Mesendoderm (in vitro differentiated cells): ENCODE measurements at regions not wholly inside any gene's neighbourhood (a gene's known extent, or its start where the extent isn't known, plus 50 kb on each side); places are given as distances from the start of the nearest gene placed in this dataset.

Experiments used
- DNase-seq: peaks from one replicate; pipeline ENCODE4 v3.0.0; 2013
- H2AK5ac ChIP-seq: 2 replicates; pipeline ENCODE4 v1.6.1; 2013; ENCODE audit warnings: low read length, inconsistent platforms
- H2BK120ac ChIP-seq: 2 replicates; pipeline ENCODE4 v1.6.1; 2013; ENCODE audit warnings: low read depth, mild to moderate bottlenecking, low read length, moderate library complexity, mixed read lengths
- H2BK15ac ChIP-seq: replicated peaks from 2 replicates; pipeline ENCODE4 v1.6.1; 2013; ENCODE audit warnings: low read depth, mild to moderate bottlenecking, moderate library complexity
- H2BK5ac ChIP-seq: 2 replicates; pipeline ENCODE4 v1.6.1; 2013; ENCODE audit warnings: low read length, inconsistent platforms
- H3K18ac ChIP-seq: 2 replicates; pipeline ENCODE4 v1.6.1; 2013; ENCODE audit warnings: mild to moderate bottlenecking, low read length, mixed read lengths
- H3K23ac ChIP-seq: one replicate; pipeline ENCODE4 v1.6.1; 2013; ENCODE audit warnings: low read length
- H3K27ac ChIP-seq: 2 replicates; pipeline ENCODE4 v1.5.1; 2013; ENCODE audit warnings: low read depth, mild to moderate bottlenecking, inconsistent platforms, low read length, moderate library complexity
- H3K27me3 ChIP-seq: 2 replicates; pipeline ENCODE4 v1.6.1; 2013; ENCODE audit warnings: low read length, control low read depth, mild to moderate bottlenecking, inconsistent platforms; ENCODE audit not compliant: insufficient read depth, poor library complexity
- H3K36me3 ChIP-seq: 2 replicates; pipeline ENCODE4 v1.6.1; 2013; ENCODE audit warnings: low read length, inconsistent platforms; ENCODE audit not compliant: control insufficient read depth, insufficient read depth
- H3K4ac ChIP-seq: one replicate; pipeline ENCODE4 v1.6.1; 2013; ENCODE audit warnings: low read depth, mild to moderate bottlenecking, low read length, moderate library complexity
- H3K4me1 ChIP-seq: 2 replicates; pipeline ENCODE4 v1.6.1; 2013; ENCODE audit warnings: low read depth, low read length, inconsistent platforms; ENCODE audit not compliant: control insufficient read depth
- H3K4me2 ChIP-seq: 2 replicates; pipeline ENCODE4 v1.6.1; 2013; ENCODE audit warnings: low read length
- H3K4me3 ChIP-seq: 2 replicates; pipeline ENCODE4 v1.5.1; 2013; ENCODE audit warnings: mild to moderate bottlenecking, low read length
- H3K56ac ChIP-seq: one replicate; pipeline ENCODE4 v1.6.1; 2013; ENCODE audit warnings: low read length
- H3K79me1 ChIP-seq: 2 replicates; pipeline ENCODE4 v1.6.1; 2013; ENCODE audit warnings: low read length, inconsistent platforms
- H3K79me2 ChIP-seq: 2 replicates; pipeline ENCODE4 v1.6.1; 2013; ENCODE audit warnings: mild to moderate bottlenecking, low read length; ENCODE audit not compliant: control insufficient read depth, insufficient read depth
- H3K9ac ChIP-seq: 2 replicates; pipeline ENCODE4 v1.6.1; 2013; ENCODE audit warnings: low read length, inconsistent platforms
- H4K5ac ChIP-seq: one replicate; pipeline ENCODE4 v1.6.1; 2013; ENCODE audit warnings: low read length
- H4K8ac ChIP-seq: one replicate; pipeline ENCODE4 v1.6.1; 2013; ENCODE audit warnings: low read depth, mild to moderate bottlenecking, control low read depth, low read length, moderate library complexity
- WGBS: extraction: QIAGEN DNeasy Blood & Tissue Kit; methylation state at CpG from one replicate; pipeline ENCODE4 v1.1.7; 2013; ENCODE audit warnings: low lambda C conversion rate, missing lambda C conversion rate; ENCODE audit not compliant: insufficient coverage; ENCODE audit errors: extremely low coverage; 5-methylcytosine and 5-hydroxymethylcytosine counted together

DNA sequence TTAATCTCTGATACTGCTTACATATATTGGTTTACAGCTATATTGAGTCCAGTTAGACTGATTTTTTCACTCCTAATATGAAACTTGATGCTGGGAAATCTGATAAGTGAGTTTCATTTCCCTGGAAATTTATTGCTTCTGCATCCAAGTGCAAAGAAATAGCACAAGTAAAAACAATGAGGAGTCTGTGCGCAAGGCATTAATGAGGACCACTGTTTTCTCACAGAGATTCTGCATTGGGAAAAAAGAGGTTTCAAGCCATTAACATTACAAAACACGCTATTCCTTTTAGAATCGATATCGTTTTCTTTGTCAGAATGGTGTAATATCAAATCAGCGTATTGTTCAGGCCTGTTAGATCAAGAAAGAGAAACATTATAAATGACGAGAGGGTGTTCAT lies 723.3 kb upstream of the ARRDC4 start:
- Histone ChIP-seq H3K79me1 (no peaks in the 10 kb centered on the region), H2AK5ac (no peak overlapping the region), H3K4me3 (no peak overlapping the region), H2BK15ac (no peak overlapping the region), H3K9ac (no peak overlapping the region), H4K5ac (no peak overlapping the region), H3K79me2 (no peaks in the 10 kb centered on the region), H3K18ac (no peak overlapping the region), H3K27ac (no peak overlapping the region), H3K27me3 (no peaks in the 10 kb centered on the region), H2BK120ac (no peak overlapping the region), H3K4me2 (no peak overlapping the region), H4K8ac (no peak overlapping the region), H3K4ac (no peak overlapping the region), H3K56ac (no peak overlapping the region), H3K4me1 (no peaks in the 10 kb centered on the region), H2BK5ac (no peak overlapping the region), H3K36me3 (no peaks in the 10 kb centered on the region), H3K23ac (no peak overlapping the region)
- no CpG with 5 or more reads among the region's 6 CpGs for WGBS
- DNase-seq: no peak

DNA sequence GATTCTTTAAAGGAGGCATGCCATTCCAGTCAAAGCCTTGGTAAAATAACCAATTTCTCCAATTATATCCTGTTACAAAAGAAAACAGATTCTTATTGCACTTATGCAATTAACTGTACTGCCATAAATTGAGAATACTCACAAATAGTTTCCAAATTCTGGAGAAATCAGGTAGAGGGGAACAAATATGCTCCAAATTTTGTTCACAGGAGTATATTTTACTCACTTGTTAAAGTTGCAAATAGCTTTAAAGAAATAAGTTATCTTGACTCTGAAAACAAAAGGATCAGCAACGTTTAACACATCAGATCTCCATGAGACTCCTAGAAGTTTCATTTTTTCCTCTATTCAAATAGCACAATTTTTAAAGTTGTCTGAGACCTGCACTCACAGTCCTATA lies 712.1 kb upstream of the ARRDC4 start:
- Histone ChIP-seq H2BK120ac (no peak overlapping the region), H4K8ac (no peak overlapping the region), H3K4me3 (no peak overlapping the region), H3K36me3 (no peaks in the 10 kb centered on the region), H3K27ac (no peak overlapping the region), H3K4ac (no peak overlapping the region), H3K18ac (no peak overlapping the region), H3K23ac (no peak overlapping the region), H3K56ac (no peak overlapping the region), H3K79me2 (no peaks in the 10 kb centered on the region), H2AK5ac (no peak overlapping the region), H2BK15ac (no peak overlapping the region), H3K4me1 (no peaks in the 10 kb centered on the region), H3K27me3 (no peaks in the 10 kb centered on the region), H2BK5ac (no peak overlapping the region), H4K5ac (no peak overlapping the region), H3K79me1 (no peaks in the 10 kb centered on the region), H3K4me2 (no peak overlapping the region), H3K9ac (no peak overlapping the region)
- no CpG with 5 or more reads among the region's 1 CpG for WGBS
- DNase-seq: peak; percentile 6

DNA sequence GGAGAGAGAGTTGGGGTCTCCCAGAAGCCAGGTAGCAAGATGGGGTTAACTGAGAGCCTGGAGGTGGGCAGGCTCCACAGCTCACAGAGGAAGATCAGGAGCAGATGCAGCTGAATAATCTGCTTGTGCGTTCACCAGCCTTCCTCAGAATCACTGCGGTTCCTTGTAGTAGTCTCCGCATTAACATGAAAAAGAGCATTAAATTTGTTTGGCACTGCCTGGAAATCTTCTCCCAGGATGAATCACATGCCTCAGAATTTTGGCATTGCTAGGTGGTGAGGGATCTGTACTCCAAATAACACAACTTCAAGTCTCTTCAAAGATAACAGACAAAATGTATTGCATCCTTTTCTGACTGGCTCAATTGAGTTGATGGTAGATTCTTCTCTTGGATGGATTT lies 700.6 kb upstream of the ARRDC4 start:
- no peak overlapping the region for H4K5ac ChIP-seq
- no peaks in the 10 kb centered on the region for H3K27me3 ChIP-seq
- H2BK120ac ChIP-seq: no peak overlapping the region
- no peak overlapping the region for H2BK5ac ChIP-seq
- H3K4ac ChIP-seq: no peak overlapping the region
- no peaks in the 10 kb centered on the region for H3K36me3 ChIP-seq
- H2AK5ac ChIP-seq: no peak overlapping the region
- no peak overlapping the region for H3K4me3 ChIP-seq
- no peak overlapping the region for H3K27ac ChIP-seq
- no peaks in the 10 kb centered on the region for H3K79me2 ChIP-seq
- no peaks in the 10 kb centered on the region for H3K4me1 ChIP-seq
- no peak overlapping the region for H3K23ac ChIP-seq
- no peak overlapping the region for H3K18ac ChIP-seq
- H2BK15ac ChIP-seq: no peak overlapping the region
- DNase-seq: peak; percentile 10
- no peak overlapping the region for H3K9ac ChIP-seq
- H3K56ac ChIP-seq: no peak overlapping the region
- H4K8ac ChIP-seq: no peak overlapping the region
- H3K4me2 ChIP-seq: no peak overlapping the region
- H3K79me1 ChIP-seq: no peaks in the 10 kb centered on the region
- WGBS: no CpG with 5 or more reads among the region's 3 CpGs

DNA sequence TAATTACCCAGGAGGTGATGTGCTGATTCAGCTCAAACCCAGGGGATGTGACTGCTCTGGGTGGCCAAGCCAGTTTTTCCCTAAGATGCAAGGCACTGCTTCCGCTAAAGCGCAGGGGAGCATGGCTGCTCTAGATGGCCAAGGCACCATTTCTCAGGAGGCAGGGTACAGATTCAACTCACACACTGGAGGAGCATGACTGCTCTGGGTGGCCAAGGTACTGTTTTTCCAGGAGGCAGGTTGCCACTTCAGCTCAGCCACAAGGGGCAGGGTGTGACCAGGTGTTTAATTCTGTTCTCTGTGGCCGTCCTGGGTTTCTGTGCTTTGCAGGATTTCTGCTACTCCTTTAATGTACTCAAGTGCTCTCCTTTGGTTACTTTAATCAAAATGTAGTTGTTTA lies 659.3 kb upstream of the ARRDC4 start:
- Histone ChIP-seq H3K79me2 (no peaks in the 10 kb centered on the region), H2BK5ac (no peak overlapping the region), H3K9ac (no peak overlapping the region), H3K4me2 (no peak overlapping the region), H3K56ac (no peak overlapping the region), H2BK120ac (no peak overlapping the region), H3K4ac (no peak overlapping the region), H3K27me3 (no peaks in the 10 kb centered on the region), H3K79me1 (no peaks in the 10 kb centered on the region), H3K4me1 (no peaks in the 10 kb centered on the region), H4K5ac (no peak overlapping the region), H4K8ac (no peak overlapping the region), H2AK5ac (no peak overlapping the region), H3K18ac (no peak overlapping the region), H3K36me3 (no peaks in the 10 kb centered on the region), H2BK15ac (no peak overlapping the region), H3K23ac (no peak overlapping the region), H3K27ac (no peak overlapping the region), H3K4me3 (no peak overlapping the region)
- DNase-seq: peak; percentile 3
- no CpG with 5 or more reads among the region's 3 CpGs for WGBS

DNA sequence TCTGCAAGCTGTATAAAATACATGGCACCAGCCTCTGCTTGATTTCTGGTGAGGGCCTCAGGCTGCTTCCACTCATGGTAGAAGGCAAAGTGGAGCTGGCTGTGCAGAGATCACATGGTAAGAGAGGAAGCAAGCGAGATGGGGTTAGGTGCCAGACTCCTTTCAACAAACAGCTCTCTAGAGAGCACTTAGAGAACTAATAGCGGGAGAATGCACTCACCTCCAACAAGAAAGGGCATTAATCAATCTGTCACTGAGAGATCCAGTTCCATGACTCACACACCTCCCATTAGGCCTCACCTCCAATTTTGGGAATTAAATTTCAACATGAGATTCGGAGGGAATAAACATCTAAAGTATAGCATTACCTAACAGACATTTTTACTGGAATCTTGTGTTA lies 644.1 kb upstream of the ARRDC4 start:
- no peak overlapping the region for H2AK5ac ChIP-seq

DNA sequence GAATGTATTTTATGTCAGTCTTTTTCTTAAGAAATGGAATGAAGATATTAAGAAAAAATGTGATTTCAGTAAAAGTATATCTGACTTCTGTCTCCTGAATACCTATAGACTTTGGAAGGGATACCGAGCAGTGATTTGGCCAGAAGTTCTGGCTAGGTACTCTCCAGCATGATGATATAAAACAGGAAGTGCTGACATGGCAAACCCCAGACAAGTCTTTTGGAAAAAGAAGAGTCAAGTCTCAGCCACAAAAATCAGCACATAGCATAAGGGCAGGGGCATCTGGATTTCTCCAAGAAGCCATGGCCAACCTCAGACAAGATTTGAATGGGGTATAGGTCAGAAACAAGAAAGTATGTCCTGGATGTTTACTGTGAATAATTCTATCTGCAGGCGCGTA lies 643.3 kb upstream of the ARRDC4 start:
- Histone ChIP-seq H3K27ac (no peak overlapping the region), H3K9ac (no peak overlapping the region), H2BK15ac (no peak overlapping the region), H2BK120ac (no peak overlapping the region), H4K5ac (no peak overlapping the region), H3K4ac (no peak overlapping the region), H3K36me3 (no peaks in the 10 kb centered on the region), H3K56ac (no peak overlapping the region), H3K4me3 (no peak overlapping the region), H4K8ac (no peak overlapping the region), H3K4me2 (no peak overlapping the region), H3K27me3 (no peaks in the 10 kb centered on the region), H3K79me1 (no peaks in the 10 kb centered on the region), H3K4me1 (no peaks in the 10 kb centered on the region), H3K79me2 (no peaks in the 10 kb centered on the region), H2AK5ac (no peak overlapping the region), H3K23ac (no peak overlapping the region), H3K18ac (no peak overlapping the region), H2BK5ac (no peak overlapping the region)
- DNase-seq: no peak
- no CpG with 5 or more reads among the region's 3 CpGs for WGBS

More for the DNA sequence above, 644.1 kb upstream of the ARRDC4 start:
- Histone ChIP-seq H2BK5ac (no peak overlapping the region), H3K9ac (no peak overlapping the region), H2BK120ac (no peak overlapping the region), H2BK15ac (no peak overlapping the region), H3K36me3 (no peaks in the 10 kb centered on the region), H3K4me3 (no peak overlapping the region), H3K23ac (no peak overlapping the region), H3K18ac (no peak overlapping the region), H3K27ac (no peak overlapping the region), H3K4me1 (no peaks in the 10 kb centered on the region), H4K8ac (no peak overlapping the region), H3K4me2 (no peak overlapping the region), H3K56ac (no peak overlapping the region), H3K79me2 (no peaks in the 10 kb centered on the region), H4K5ac (no peak overlapping the region), H3K79me1 (no peaks in the 10 kb centered on the region), H3K27me3 (no peaks in the 10 kb centered on the region), H3K4ac (no peak overlapping the region)
- peak; percentile 16 for DNase-seq
- no CpG with 5 or more reads among the region's 3 CpGs for WGBS
